RWPE1 (cell line): ENCODE measurements at regions not wholly inside any gene's neighbourhood (a gene's known extent, or its start where the extent isn't known, plus 50 kb on each side); places are given as distances from the start of the nearest gene placed in this dataset.

ENCODE experiments used
- CTCF ChIA-PET: fragments of 350-600 bp; sonication (Branson Sonifier 250); formaldehyde crosslinking; extraction: SDS; loops from one replicate; lab custom pipeline; 2021; lab: Yijun Ruan, JAX
- POLR2A ChIA-PET: fragments of 400-600 bp; formaldehyde crosslinking; extraction: SDS; loops from one replicate; lab custom pipeline; 2020; ENCODE audit warnings: antibody characterized with exemption; ENCODE audit not compliant: low non-redundant PET; lab: Yijun Ruan, JAX
- DNase-seq: peaks from one replicate; pipeline ENCODE4 v3.0.0; 2012; ENCODE audit warnings: low spot score
- H3K27ac ChIP-seq: fragments of 450-650 bp; 2 replicates; pipeline ENCODE4 v1.5.1; 2017
- TF ChIP-seq, protein P1 (sequence below): fragments of 450-650 bp; conservative IDR thresholded peaks from 2 replicates; pipeline ENCODE4 v1.5.1; 2017; ENCODE audit warnings: low read depth, mild to moderate bottlenecking

- DNase-seq = no peak
- CTCF ChIA-PET = no interaction called here
- no peak overlapping the region for H3K27ac ChIP-seq
- TF ChIP-seq, protein P1, sequence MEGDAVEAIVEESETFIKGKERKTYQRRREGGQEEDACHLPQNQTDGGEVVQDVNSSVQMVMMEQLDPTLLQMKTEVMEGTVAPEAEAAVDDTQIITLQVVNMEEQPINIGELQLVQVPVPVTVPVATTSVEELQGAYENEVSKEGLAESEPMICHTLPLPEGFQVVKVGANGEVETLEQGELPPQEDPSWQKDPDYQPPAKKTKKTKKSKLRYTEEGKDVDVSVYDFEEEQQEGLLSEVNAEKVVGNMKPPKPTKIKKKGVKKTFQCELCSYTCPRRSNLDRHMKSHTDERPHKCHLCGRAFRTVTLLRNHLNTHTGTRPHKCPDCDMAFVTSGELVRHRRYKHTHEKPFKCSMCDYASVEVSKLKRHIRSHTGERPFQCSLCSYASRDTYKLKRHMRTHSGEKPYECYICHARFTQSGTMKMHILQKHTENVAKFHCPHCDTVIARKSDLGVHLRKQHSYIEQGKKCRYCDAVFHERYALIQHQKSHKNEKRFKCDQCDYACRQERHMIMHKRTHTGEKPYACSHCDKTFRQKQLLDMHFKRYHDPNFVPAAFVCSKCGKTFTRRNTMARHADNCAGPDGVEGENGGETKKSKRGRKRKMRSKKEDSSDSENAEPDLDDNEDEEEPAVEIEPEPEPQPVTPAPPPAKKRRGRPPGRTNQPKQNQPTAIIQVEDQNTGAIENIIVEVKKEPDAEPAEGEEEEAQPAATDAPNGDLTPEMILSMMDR = no peak
- POLR2A ChIA-PET = no interaction called here
Observed at GRCh38 chr2:57990118-57990725, 56.4 kb upstream of the VRK2 start.
